Erythroblast (primary cell): ENCODE measurements at regions not wholly inside any gene's neighbourhood (a gene's known extent, or its start where the extent isn't known, plus 50 kb on each side); places are given as distances from the start of the nearest gene placed in this dataset.
"Not testable (repeated sequence)": the region's sequence is repeated elsewhere in the genome, so short reads cannot be mapped to it uniquely, and the experiment has no call there.

Experiments used
- GATA1 ChIP-seq: IDR thresholded peaks from 2 replicates; pipeline ENCODE4 v1.6.1; 2011; ENCODE audit warnings: low read depth, mild to moderate bottlenecking, control low read depth, low read length, moderate library complexity
- POLR2A ChIP-seq: IDR thresholded peaks from 2 replicates; pipeline ENCODE4 v1.6.1; 2011; ENCODE audit warnings: mild to moderate bottlenecking, low read length

DNA sequence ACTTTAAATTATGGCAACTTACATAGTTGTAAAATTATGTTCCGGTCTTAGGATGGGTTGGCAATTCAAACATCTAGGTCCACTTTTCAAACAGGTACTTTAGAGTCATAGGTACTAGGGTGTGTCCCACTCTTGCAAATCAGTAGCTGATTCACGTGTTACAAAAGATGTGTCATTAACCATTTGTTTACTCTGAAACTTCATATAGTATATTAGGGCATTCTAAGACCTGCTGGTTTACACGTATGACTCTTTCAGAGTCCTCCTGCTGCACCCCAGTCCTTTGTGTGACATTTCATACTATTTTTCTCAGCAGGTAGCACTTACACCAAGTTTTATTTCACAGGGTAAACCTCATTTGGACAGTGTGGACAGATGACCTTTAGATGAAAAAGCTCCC lies 131.8 kb upstream of the PLEKHM1 start:
- TF ChIP-seq POLR2A, GATA1: not testable (repeated sequence)
